CD4-positive, alpha-beta memory T cell (primary cell): ENCODE measurements at regions not wholly inside any gene's neighbourhood (a gene's known extent, or its start where the extent isn't known, plus 50 kb on each side); places are given as distances from the start of the nearest gene placed in this dataset.
"Not testable (repeated sequence)": the region's sequence is repeated elsewhere in the genome, so short reads cannot be mapped to it uniquely, and the experiment has no call there.

Experiments
- CTCF ChIA-PET: fragments of 350-600 bp; sonication (Branson Sonifier 250); formaldehyde crosslinking; loops from one replicate; lab custom pipeline; 2021; ENCODE audit warnings: inconsistent platforms; ENCODE audit not compliant: partially characterized antibody; lab: Charles Lee
- POLR2A ChIA-PET: fragments of 350-600 bp; sonication (Branson Sonifier 250); formaldehyde crosslinking; loops from one replicate; lab custom pipeline; 2021; ENCODE audit not compliant: partially characterized antibody; lab: Charles Lee
- DNase-seq, 5 donors: peaks; one replicate each; pipeline versions ENCODE4 v3.0.0 to v3.0.0-alpha.2; 2020 to 2022; ENCODE audit warnings: mixed read lengths in 1 of 5
- H3K27ac ChIP-seq: one replicate; pipeline ENCODE4 v1.7.0; 2013; ENCODE audit warnings: low read depth, low read length
- H3K27me3 ChIP-seq: 2 replicates; pipeline ENCODE4 v1.7.0; 2013; ENCODE audit warnings: mild to moderate bottlenecking, low read length, moderate library complexity; ENCODE audit not compliant: insufficient read depth
- H3K36me3 ChIP-seq: 2 replicates; pipeline ENCODE4 v1.7.0; 2013; ENCODE audit warnings: mild to moderate bottlenecking, low read length, moderate library complexity; ENCODE audit not compliant: insufficient read depth
- H3K4me1 ChIP-seq: 2 replicates; pipeline ENCODE4 v1.7.0; 2013; ENCODE audit warnings: mild to moderate bottlenecking, low read length, moderate library complexity; ENCODE audit not compliant: insufficient read depth
- H3K4me3 ChIP-seq, 2 donors: one replicate each; pipeline ENCODE4 v1.7.0; 2013; ENCODE audit warnings: low read length in 2 of 2, mild to moderate bottlenecking in 1 of 2
- H3K9me3 ChIP-seq, 2 donors: one replicate each; pipeline ENCODE4 v1.7.0; 2013; ENCODE audit warnings: low read length in 2 of 2, control low read depth in 1 of 2; ENCODE audit not compliant: control insufficient read depth in 1 of 2
- H3K27ac Mint-ChIP-seq, 7 donors: one replicate each; pipeline ENCODE4 v1.8.0; 2020 to 2021; ENCODE audit warnings: mixed read lengths in 7 of 7, mild to moderate bottlenecking in 6 of 7, inconsistent platforms in 3 of 7, moderate library complexity in 3 of 7
- H3K27me3 Mint-ChIP-seq, 2 donors: one replicate each; pipeline ENCODE4 v1.8.0; 2020 to 2021; ENCODE audit warnings: mixed read lengths in 2 of 2
- H3K36me3 Mint-ChIP-seq, 2 donors: one replicate each; pipeline ENCODE4 v1.8.0; 2020 to 2021; ENCODE audit warnings: mixed read lengths in 2 of 2, inconsistent platforms in 1 of 2, mild to moderate bottlenecking in 1 of 2
- H3K4me1 Mint-ChIP-seq, 4 donors: one replicate each; pipeline ENCODE4 v1.8.0; 2020 to 2021; ENCODE audit warnings: mixed read lengths in 4 of 4, mild to moderate bottlenecking in 1 of 4
- H3K4me3 Mint-ChIP-seq, 8 donors: one replicate each; pipeline ENCODE4 v1.8.0; 2020 to 2021; ENCODE audit warnings: mixed read lengths in 8 of 8, mild to moderate bottlenecking in 7 of 8, moderate library complexity in 6 of 8, inconsistent platforms in 3 of 8
- H3K9me3 Mint-ChIP-seq, 8 donors: one replicate each; pipeline ENCODE4 v1.8.0; 2020 to 2021; ENCODE audit warnings: mixed read lengths in 8 of 8, mild to moderate bottlenecking in 5 of 8, inconsistent platforms in 3 of 8, moderate library complexity in 1 of 8
- intact Hi-C: fragments of 100-400 bp; cut with micrococcal nuclease; formaldehyde crosslinking; loops from one replicate; pipeline ENCODE4 v1.15.1; 2023

DNA sequence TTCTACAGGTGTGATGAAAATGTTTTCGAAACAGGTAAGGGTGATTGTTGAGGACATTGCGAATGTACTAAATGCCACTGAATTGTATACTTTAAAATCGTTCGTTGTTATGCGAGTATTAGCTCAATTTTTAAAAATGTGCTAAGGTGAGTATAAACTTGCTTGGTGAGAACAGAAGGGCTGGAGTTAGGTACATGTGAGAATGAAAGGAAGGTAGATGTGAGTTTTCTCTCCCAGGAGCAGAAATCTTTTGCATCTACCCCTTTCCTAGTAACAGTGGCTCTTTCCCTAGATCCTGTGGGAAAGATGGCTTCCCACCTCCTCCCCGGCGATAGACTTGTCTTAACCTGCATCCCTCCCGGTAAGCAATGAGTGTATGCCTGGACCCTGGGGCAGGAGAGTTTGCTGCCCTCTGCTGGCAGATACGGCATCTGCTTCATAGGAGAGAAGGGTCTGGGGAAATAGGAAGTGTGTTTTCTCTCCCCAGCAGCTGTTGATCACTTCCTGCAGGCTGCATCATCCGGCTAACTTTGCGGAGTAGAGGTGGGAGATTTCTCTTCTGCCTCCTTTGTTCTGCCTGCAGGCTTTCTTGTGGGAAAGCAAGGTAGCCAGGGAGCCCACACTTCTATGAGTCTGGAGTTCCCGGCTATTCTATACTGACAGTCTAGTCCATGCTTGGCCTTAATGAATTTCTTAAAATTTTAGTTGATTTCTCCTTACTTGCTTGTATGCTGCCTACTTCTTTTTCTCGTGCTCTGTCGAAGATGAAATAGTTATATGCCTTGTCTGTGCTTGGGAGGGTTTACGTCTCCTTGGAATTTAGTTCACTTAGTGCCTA, 373.3 kb upstream of the SEMA6A start:
- ChIA-PET CTCF (interaction anchor here (1.0 to 2.4 kb wide), 2 partner anchors 811 to 814 kb away, joined by 3 to 14 read pairs; no protein-coding TSS in a partner anchor), POLR2A (no interaction called here)
- H3K27ac Mint-ChIP-seq: no peak overlapping the region
- H3K27ac ChIP-seq: no peak overlapping the region
- H3K4me3 ChIP-seq: no peak overlapping the region
- no peaks in the 10 kb centered on the region for H3K27me3 Mint-ChIP-seq
- peaks cover 0 to 2% (median 0%) of the 10 kb centered on the region in 8 donors for H3K9me3 Mint-ChIP-seq
- no peaks in the 10 kb centered on the region for H3K9me3 ChIP-seq
- intact Hi-C loops: loop anchor here (5.0 kb wide), 1 partner anchor 1316 kb away; no protein-coding TSS in a partner anchor
- no peaks in the 10 kb centered on the region for H3K27me3 ChIP-seq
- H3K4me1 Mint-ChIP-seq: peaks cover 0 to 8% (median 4%) of the 10 kb centered on the region in 4 donors
- H3K36me3 Mint-ChIP-seq: no peaks in the 10 kb centered on the region
- H3K36me3 ChIP-seq: no peaks in the 10 kb centered on the region
- peak; percentile 25 to 43 (median 29) for DNase-seq
- H3K4me3 Mint-ChIP-seq: no peak overlapping the region
- no peaks in the 10 kb centered on the region for H3K4me1 ChIP-seq

- H3K27ac Mint-ChIP-seq, H3K4me1 ChIP-seq, H3K27me3 ChIP-seq, H3K9me3 ChIP-seq, H3K9me3 Mint-ChIP-seq, H3K4me1 Mint-ChIP-seq, POLR2A ChIA-PET, H3K27me3 Mint-ChIP-seq, DNase-seq, H3K36me3 ChIP-seq, H3K27ac ChIP-seq, H3K4me3 Mint-ChIP-seq, H3K36me3 Mint-ChIP-seq, H3K4me3 ChIP-seq, CTCF ChIA-PET: not testable (repeated sequence)
- intact Hi-C loops: loop anchor here (5.0 kb wide), 1 partner anchor 1313 kb away; no protein-coding TSS in a partner anchor
Measured at GRCh38 chr5:116945613-116946382, 371.2 kb upstream of the SEMA6A start.

- Histone ChIP-seq H3K27me3 (no peaks in the 10 kb centered on the region), H3K36me3 (no peaks in the 10 kb centered on the region), H3K4me1 (no peaks in the 10 kb centered on the region), H3K9me3 (no peaks in the 10 kb centered on the region), H3K27ac (no peak overlapping the region), H3K4me3 (no peak overlapping the region)
- Mint-ChIP-seq H3K36me3 (no peaks in the 10 kb centered on the region), H3K4me3 (no peak overlapping the region), H3K4me1 (peaks cover 0 to 8% (median 4%) of the 10 kb centered on the region in 4 donors), H3K27me3 (no peaks in the 10 kb centered on the region), H3K9me3 (peaks cover 0 to 2% (median 0%) of the 10 kb centered on the region in 8 donors), H3K27ac (no peak overlapping the region)
- intact Hi-C loops: no loop called here
- ChIA-PET POLR2A (no interaction called here), CTCF (no interaction called here)
- DNase-seq: no peak
Measured at GRCh38 chr5:116944183-116944582, 369.6 kb upstream of the SEMA6A start.

DNA sequence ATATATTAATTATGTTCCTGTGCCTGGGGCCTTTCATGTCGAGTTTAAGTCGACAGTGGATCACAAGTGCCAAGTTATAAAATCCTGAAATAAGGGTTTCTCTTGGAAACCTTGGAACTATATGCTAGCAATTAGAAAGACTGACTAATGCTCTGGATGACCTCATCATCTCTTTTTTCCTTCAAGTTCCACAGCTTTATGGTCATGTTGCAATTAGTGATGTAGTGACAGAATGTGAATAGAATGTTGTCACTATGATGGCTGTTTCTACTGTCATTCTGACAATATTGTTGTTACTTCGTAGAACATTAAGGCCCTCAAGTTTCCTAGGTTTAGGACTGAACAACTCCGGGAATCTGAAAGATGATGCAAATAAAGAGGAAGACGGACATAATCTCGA, 368.0 kb upstream of the SEMA6A start:
- peaks cover 0 to 2% (median 0%) of the 10 kb centered on the region in 8 donors for H3K9me3 Mint-ChIP-seq
- peaks cover 0 to 3% (median 0%) of the 10 kb centered on the region in 4 donors for H3K4me1 Mint-ChIP-seq
- Histone ChIP-seq H3K27me3 (no peaks in the 10 kb centered on the region), H3K27ac (no peak overlapping the region), H3K4me3 (no peak overlapping the region), H3K9me3 (no peaks in the 10 kb centered on the region), H3K36me3 (no peaks in the 10 kb centered on the region), H3K4me1 (no peaks in the 10 kb centered on the region)
- no peaks in the 10 kb centered on the region for H3K27me3 Mint-ChIP-seq
- POLR2A ChIA-PET: no interaction called here
- intact Hi-C loops: no loop called here
- CTCF ChIA-PET: no interaction called here
- no peak for DNase-seq
- no peak overlapping the region for H3K27ac Mint-ChIP-seq
- H3K36me3 Mint-ChIP-seq: no peaks in the 10 kb centered on the region
- no peak overlapping the region for H3K4me3 Mint-ChIP-seq

DNA sequence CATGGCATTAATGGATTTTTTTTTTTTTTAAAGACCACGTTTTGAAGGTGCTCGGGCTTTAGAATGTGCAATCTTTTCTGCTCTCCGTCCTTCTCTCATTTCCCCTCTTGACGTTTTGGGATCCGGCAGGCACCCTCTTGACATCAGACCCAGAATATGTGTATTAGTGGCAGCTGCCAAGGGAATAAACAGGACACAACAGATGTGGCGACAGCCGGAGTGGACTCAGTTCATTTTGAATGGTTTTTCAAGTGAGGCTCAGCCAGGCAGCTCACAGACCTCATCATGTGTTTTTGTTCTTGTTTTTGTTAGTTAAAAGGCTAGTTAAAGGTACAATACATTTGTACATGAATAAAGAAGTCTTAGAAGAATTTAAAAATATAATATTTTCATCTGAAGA, 365.0 kb upstream of the SEMA6A start:
- Mint-ChIP-seq H3K4me1 (no peaks in the 10 kb centered on the region), H3K9me3 (no peaks in the 10 kb centered on the region), H3K27ac (no peak overlapping the region), H3K4me3 (no peak overlapping the region), H3K36me3 (no peaks in the 10 kb centered on the region), H3K27me3 (no peaks in the 10 kb centered on the region)
- Histone ChIP-seq H3K9me3 (no peaks in the 10 kb centered on the region), H3K4me3 (no peak overlapping the region), H3K36me3 (no peaks in the 10 kb centered on the region), H3K27ac (no peak overlapping the region), H3K4me1 (no peaks in the 10 kb centered on the region), H3K27me3 (no peaks in the 10 kb centered on the region)
- intact Hi-C loops: no loop called here
- ChIA-PET POLR2A (no interaction called here), CTCF (no interaction called here)
- no peak for DNase-seq

GRCh38 chr5:116938488-116938887, 363.9 kb upstream of the SEMA6A start:
- Mint-ChIP-seq H3K9me3 (no peaks in the 10 kb centered on the region), H3K27me3 (no peaks in the 10 kb centered on the region), H3K36me3 (no peaks in the 10 kb centered on the region), H3K4me3 (no peak overlapping the region), H3K27ac (no peak overlapping the region), H3K4me1 (no peaks in the 10 kb centered on the region)
- H3K9me3 ChIP-seq: no peaks in the 10 kb centered on the region
- no peak overlapping the region for H3K4me3 ChIP-seq
- no peaks in the 10 kb centered on the region for H3K4me1 ChIP-seq
- H3K36me3 ChIP-seq: no peaks in the 10 kb centered on the region
- no peak for DNase-seq
- intact Hi-C loops: no loop called here
- no peaks in the 10 kb centered on the region for H3K27me3 ChIP-seq
- H3K27ac ChIP-seq: no peak overlapping the region
- CTCF ChIA-PET: no interaction called here
- POLR2A ChIA-PET: no interaction called here

DNA sequence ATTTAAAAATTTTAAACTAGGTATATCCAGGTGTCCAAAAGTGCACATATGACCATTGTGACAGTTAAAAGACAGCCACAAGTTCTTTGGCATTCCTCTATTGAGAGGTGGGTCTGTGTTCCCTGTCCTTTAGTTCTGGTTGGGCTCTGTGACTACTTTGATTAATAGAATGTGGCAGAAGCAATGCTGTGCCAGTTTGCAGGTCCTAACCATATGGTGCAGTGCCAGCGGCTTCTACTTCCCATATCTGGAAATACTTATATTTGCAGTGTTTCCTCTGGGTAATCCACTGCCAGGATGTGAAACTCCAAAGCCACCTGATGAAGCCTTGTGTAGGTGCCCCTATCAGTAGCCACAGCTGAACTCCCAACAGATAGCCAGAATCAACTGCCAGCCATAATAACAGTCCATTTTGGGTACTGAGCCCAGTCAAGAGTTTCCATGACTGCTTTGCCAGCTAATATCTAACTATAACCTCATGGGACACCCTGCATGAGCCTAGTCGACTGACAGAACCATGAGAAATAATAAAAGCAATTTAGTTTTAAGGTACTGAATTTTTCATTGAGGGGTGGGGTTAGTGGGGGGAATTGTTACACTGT, 361.0 kb upstream of the SEMA6A start:
- Histone ChIP-seq H3K27ac (no peak overlapping the region), H3K27me3 (no peaks in the 10 kb centered on the region), H3K4me3 (no peak overlapping the region), H3K4me1 (no peaks in the 10 kb centered on the region), H3K9me3 (no peaks in the 10 kb centered on the region), H3K36me3 (no peaks in the 10 kb centered on the region)
- no peak overlapping the region for H3K4me3 Mint-ChIP-seq
- CTCF ChIA-PET: no interaction called here
- no peaks in the 10 kb centered on the region for H3K9me3 Mint-ChIP-seq
- H3K27ac Mint-ChIP-seq: no peak overlapping the region
- no peaks in the 10 kb centered on the region for H3K27me3 Mint-ChIP-seq
- intact Hi-C loops: no loop called here
- no peaks in the 10 kb centered on the region for H3K36me3 Mint-ChIP-seq
- no peaks in the 10 kb centered on the region for H3K4me1 Mint-ChIP-seq
- POLR2A ChIA-PET: no interaction called here
- no peak for DNase-seq
